Stimulated activated CD4-positive, alpha-beta T cell treated with anti-CD3 and anti-CD28 coated beads, Interleukin-15, amount 100 ng/mL, for 1 hour (primary cell): ENCODE measurements at regions not wholly inside any gene's neighbourhood (a gene's known extent, or its start where the extent isn't known, plus 50 kb on each side); places are given as distances from the start of the nearest gene placed in this dataset.

Source experiments
- DNase-seq, 2 donors: peaks; one replicate each; pipeline ENCODE4 v3.0.0-alpha.2; 2020; ENCODE audit warnings: low read depth in 1 of 2, low spot score in 1 of 2

DNA sequence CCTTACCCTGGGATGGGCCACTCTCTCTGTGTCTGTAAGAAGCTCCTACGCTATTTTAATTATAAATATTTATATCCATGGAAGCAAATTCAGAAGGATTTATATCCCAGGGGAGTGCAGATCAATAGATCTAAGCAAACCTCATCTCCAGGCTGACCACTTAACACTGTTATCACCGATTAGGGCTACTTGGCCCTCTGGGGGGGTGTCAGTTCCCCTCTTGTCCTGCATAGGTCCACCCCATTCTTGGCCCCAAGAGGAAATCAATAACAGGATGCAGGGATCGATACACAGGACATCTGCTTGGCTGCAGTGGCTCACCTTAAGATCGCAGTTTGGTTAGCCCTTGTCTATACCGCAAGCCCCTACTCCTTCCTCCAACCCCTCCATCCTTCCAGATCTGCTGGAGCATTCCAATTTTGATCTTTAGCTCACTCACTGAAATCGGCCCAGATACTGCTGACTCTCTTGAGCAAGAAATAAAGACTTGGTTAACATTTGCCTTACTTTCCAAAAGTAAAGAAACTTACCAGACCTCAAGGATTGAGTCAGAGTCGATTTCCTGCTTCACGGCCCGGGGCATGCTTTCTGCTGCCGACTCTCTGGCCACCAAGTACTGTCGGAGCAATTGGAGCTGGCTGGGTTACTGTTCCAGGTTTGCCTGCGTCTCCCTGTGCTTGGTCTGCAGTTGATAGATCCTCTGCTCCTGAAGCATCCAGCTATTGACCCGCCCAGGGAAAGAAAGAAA is 112.3 kb upstream of the PMFBP1 start:
- DNase-seq = no peak

DNA sequence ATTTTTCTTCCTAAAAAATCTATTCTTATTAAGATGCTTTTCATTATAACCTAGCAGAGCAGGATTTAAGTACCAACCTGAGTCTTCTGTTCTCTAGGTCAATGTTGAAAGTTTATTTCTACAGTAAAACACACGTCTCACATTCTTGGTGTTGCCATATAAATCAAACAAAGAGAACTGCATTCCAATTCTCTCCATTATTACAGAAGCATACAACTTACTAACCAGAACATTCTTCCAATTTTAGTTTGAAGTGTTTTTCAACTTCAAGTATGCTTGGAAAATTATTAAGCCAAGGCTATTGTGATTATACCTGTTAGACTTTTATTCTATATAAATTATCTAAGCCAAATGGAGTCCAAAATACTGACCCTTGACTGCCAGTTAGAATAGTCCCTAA is 110.4 kb upstream of the PMFBP1 start:
- no peak for DNase-seq

DNA sequence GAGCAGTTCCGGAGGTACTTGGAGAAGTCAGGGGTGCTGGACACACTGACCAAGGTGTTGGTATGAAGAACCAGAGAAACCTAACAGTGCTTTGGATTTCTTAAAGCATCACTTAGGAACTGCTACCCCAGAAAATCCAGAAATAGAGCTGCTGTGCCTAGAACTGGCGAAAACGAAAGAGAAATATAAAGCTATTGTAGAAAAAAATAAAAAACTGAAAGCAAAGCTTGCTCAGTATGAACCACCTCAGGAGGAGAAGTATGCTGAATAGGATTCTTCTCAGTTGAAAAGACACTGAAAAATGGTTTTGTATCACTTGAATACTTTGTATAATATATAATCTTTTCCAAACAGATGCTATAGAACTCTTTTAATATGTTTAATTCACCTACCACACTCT is 106.3 kb upstream of the PMFBP1 start:
- DNase-seq = no peak

DNA sequence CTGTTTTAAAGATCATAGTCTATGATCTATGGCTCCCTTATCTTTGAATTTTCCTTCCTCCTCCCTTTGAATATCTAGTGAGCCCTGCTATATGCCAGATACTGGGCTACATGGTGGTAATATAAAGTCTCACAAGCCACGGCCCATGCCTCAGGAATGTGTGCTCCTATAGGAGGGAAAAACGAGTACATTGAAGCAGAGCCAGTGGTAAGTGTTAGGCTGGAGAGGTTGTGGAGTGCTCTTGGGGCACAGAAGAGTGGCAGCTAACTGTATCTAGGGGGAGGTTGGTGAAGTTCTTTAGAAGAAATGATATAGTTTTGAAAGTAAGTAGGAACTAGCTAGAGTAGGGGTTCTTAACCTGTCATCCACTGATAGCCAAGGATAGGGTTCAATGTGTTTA is 105.8 kb upstream of the PMFBP1 start:
- no peak for DNase-seq

DNA sequence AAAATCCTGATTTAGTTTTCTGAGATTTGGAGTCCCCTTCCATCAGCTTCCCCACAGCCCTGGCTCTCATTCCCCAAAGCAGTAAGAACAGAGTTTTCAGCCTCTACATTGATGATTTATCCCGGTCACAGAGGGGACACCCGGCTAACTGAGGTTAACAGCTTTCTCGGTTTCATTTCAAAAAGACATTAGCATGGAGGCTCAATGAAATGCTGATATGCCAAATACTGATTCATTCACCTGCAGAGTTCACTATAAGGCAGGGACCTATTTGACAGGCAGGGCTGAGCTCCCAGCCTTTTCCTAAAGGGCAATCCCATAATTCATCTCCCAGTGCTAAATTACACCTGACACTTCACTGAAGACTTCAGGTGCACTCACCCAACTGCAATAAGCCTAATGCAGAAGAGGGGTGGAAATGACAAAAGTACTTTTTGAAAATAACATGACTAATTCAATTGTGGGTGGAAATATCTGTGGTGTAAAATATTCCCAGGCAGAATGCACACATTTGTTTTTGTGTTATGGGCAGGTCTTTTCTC is 99.8 kb upstream of the PMFBP1 start:
- no peak for DNase-seq

DNA sequence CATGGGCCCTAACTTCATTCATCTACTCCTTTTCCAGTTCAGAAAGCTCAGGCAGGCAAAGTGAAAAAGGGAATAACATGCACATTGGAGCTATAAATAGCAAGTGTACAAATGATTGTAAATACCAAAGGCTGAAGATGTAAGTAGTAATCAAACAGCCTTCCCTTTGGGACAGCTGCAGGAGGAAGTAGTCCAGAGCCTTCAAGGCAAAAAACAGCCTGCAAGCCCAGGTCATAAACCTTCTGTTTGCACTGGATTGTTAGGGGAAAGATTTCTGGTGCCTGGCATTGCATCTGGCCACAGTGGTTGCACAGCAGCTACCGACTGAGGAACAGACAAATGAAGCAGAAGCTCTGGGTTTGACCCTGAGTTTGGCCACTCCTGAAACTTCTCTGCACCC is 98.6 kb upstream of the PMFBP1 start:
- no peak for DNase-seq

DNA sequence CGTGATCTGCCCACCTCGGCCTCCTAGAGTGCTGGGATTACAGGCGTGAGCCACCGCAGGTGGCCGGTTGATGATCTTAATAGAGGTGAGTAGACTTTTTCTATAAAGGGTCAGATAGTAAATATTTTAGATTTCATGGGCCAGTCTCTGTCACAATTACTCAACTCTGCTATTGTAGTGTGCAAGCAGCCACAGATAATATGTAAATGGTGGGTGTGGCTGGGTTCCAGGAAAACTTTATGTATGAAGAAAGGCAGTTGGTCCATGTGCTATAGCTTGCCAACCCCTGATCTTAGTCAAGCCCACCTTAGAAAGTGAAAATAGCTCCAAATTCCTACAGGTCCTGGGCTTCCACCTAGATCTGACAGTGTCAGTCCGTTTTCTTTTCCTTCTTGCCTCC is 94.9 kb upstream of the PMFBP1 start:
- DNase-seq = no peak

DNA sequence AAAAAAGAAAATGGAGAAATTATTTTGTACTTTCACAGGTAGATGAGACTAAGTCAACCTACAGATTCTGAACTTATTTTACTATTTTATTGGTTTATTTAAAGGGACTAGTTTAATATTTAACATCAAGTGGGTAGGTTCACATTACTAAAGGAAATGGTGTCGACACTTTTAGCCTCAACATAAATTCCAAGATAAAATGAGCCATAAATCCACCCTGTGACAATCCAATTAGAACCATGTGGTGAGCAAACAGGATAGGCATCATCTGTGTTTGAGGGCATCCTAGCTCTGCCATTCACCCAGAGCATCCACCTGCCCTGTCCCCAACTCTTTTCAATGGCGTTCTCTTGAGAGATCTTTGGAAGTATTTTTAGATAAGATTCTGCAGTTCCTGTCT is 92.8 kb upstream of the PMFBP1 start:
- DNase-seq = no peak

DNA sequence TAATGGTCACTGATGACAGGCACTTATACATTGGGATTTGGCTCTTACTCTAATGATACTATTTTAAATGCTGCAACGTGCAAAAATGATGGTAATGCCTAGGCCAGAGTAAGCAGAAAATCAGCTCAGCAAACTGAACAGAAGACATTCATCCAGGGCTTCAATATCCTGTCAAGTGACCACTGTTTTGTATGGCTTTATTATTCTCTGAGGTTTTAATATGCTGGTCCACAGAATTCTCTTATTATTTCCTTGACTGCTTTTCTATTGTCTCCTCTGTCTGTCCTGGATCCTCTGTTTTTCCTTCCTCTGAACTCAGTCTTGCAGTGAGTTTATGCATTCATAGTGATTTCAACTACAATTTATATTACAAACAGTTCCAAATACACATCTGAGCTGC is 90.8 kb upstream of the PMFBP1 start:
- no peak for DNase-seq

DNA sequence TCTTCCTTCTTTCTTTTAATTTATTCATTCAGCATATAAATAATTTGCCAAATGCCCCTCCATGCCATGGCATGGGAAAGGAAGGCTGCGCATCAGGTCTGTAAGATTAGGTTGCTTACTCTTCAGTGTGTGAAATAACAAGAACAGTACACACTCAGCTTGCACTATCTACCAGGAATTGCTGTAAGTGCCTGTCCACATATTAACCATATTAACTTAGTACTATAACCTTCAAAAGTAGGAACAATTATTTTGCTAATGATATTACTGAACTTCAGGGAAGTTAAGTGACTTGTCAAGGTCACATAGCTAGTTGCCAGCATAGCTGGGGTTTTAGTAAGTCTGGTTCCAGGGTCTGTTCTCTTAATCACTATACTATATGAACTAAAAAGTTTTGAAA is 89.2 kb upstream of the PMFBP1 start:
- no peak for DNase-seq

DNA sequence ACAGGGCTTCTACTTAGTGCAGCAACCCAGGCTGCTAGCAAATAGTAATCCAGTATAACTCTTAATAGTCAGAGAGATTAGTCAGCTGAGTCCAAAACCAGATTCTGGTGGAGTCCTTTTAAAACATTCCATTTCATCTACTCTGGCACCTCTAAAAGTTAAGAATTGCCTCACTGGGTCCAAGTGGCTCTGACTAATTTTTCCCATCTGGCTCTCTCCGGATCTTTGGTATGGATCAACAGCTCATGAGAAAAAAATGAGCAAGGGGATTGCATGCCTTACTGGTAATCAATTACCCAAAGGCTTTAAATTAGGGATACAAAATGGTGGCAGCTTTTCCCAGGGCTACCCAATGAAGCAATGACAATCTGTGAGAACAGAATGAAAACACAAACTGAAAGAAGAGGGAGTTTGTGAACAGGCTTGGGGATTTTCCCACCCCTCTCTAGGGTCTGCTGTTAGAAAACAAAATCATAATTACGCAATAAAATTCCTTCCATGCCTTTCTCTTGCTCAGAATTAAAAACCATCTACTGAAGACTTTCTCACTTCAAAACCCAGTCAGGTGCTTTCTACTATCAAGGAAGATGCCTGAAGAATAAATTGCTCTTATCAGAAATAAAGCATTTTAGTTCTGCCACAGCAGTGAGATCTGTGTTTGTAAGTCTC is 84.6 kb upstream of the PMFBP1 start:
- DNase-seq = no peak

DNA sequence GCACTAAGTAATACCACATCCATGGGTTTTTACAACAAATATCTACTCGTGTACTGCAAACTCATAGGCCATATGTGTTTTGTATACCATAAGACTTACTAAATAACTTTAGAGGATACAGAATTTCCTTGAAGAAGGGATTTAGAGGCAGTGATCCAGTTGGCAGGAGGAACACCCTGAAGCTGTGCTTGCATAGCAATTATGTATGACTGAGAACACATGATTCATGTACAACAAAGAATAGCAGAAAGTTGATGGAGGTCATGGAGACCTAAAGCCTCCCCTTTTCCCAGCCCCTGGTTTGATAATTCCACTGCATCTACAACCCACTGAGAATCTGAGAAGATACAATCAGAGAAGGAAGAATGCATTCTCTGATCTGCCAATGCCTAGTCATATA is 83.8 kb upstream of the PMFBP1 start:
- DNase-seq = no peak

DNA sequence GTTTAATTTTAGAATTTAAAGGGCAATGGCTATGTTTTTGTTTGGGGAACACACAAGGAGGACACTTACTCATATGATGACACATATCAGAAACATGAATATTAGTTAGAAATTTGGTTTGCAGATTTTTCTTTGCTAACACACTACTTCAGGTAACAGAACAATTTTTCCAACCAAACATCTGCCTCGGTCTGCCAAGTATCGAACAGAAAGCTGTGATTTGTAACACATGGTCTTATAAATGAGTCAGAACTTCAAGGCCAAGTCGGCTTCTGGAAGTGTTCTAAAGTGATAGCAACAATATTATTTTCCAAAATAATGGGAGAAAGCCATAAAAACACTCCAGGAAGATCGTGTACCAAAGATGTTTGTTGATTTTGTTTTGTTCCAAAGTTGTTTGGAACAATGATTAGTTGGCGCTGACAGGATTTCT is 75.9 kb upstream of the PMFBP1 start:
- no peak for DNase-seq

DNA sequence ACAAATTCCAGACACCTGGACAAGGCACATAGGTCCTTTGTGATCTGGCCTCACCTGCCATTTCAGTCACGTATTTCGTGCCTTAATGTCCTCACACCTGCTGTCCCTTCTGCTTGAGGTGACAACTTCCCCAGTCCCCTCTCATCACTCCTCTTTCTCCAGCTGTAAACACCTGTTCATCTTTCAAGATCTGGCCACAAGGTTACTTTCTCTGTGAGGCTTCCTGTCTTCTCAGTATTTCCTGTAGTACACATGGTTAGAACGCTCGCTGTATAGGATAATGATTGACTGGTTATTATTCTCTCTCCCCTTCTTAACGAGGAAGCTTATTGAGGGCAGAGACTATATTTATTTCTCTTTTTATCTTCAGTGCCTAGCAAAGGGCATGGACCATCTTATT is 74.5 kb upstream of the PMFBP1 start:
- no peak for DNase-seq

DNA sequence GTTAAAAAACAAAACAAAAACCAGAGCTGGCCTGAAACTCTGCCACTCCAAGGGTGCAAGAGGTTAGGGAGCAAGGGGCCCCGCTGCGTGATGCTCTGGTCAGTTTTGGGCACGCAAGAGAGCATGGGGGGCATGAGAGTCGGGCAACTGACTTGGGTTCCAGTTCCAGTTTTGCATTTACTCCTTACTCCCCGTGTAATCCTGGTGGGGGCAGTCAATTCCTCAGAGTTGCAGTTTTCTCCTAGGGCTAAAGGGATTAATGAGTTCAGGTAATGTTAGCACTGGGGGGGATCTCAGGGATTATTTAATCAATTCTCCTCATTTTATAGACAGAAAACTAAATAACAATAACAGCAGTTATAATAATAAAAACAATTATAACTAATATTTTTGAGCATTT is 72.9 kb upstream of the PMFBP1 start:
- no peak for DNase-seq

DNA sequence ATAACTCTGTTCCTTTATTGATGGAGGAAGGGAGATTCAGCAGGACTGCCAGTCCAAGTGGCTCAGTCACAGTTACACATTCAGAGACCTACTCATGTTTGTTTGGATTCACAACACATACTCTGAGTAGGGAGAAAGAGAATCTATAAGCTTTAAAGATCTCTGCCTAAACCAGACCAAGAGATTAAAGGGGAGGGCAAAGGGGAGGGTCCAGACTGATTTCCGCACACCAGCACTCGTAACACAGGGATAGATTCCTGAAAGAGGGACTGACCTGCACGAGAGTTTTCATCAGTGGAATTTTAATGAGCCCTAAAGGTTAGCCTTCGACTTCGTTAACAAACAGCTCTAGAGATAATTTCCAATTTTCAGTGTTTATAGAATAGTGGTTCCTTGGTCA is 71.7 kb upstream of the PMFBP1 start:
- DNase-seq = no peak

DNA sequence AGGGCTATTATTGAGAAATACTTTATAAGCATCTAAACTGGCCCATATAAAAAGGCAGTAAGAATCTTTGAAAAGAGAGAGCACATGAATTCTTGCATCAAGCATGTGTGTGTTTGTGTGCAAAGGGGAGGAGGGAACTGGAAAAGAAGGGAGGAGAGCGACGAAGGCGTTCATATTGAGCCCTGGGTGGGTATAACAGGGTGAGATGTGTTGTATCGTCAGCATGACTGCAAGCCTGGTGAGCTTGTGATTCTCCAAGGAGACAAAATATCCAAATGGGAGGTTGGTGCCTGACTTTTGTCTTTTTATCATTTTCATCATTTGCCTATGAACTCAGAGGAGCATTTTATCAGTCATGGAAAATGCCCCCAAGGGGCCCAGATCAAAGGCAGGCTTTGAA is 70.8 kb upstream of the PMFBP1 start:
- DNase-seq = no peak

DNA sequence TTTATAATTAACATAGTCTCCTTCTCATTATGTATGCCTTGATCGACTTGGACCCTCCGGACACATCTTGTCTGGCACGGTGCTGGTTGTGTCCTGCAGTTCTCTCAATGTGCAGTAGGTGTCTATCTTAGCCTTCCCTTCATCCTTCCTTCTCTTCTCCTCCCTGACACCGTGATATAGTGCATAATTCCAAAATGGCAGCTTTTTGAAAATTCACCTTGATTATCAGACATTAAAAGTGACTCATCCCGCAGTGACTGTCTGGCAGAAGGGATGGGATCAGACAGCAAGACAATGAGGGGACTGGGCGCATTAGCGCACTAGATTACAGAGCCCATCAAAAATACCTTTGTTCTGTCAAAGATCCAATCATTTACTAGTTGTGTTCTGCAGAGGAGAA is 70.0 kb upstream of the PMFBP1 start:
- no peak for DNase-seq

DNA sequence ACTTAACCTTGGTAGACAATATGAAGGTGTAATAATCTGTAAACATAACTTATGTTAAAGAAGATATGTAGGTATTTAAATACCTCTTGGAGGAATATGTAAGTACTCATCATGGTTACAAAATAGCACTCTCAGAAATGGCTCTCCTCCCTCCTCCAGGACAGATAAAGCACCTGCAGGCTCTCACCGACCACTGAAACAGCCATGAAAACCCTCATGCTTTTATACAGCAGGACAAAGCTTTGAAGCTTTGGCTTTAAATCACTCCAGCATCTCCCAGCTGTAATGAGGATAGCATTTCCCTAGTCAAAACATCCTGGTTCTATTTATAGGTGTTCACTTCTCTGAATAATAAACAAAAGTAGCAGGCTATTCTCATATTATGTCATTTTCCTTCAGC is 69.1 kb upstream of the PMFBP1 start:
- no peak for DNase-seq

DNA sequence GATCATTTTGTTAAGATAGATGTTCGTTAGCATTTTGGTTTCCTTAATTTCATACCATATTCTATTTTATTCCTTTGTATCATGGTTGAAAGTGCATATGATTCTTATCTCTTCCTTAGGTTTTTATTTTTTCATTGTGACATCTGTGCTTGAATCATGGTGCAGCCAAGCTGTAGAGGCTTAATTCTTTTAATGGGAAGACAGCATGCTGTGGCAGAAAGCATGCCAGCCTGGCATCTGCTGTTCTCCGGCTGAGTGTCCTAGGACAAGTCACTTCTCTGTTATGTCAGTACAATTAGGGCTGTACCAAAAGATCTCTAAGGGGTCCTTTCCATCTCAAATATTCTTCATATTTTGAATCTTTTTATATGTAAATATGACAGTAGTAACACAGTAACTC is 68.5 kb upstream of the PMFBP1 start:
- DNase-seq = no peak

DNA sequence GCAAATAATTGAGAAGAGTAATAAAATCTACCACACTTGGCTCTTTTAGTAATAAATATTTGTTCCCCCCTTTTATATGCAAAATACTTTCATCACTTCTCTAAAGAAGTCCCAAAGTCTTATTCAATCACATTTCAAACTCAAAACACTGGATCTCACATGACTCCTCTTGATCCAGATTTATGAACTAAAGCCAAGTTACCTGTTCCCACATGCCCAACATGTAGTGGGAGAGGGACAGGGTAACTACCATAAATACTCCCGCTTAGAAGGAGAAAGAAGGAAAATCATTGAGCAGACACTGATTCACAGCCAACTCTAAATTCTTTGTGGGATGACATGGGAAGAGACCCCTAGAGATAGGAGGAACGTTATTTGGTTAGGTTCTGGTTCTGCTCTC is 64.9 kb upstream of the PMFBP1 start:
- DNase-seq = no peak

DNA sequence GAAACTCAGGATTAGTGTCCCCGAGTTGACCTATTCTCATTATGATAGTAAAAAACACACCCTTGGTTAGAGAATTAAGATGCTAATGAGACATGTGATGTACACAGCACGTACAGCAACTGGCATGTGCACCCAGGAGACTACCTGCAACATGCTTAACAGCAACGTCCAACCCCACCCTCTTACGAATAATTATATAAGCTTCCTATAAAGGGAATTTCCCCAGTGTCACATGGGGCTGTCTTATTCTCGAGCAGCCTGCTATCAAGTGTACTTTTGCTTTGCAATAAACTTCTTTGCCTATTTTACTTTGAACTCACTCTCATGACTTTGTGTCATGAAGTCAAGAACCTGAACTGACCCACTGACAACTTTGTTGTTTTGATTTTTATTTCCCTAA is 62.4 kb upstream of the PMFBP1 start:
- no peak for DNase-seq

DNA sequence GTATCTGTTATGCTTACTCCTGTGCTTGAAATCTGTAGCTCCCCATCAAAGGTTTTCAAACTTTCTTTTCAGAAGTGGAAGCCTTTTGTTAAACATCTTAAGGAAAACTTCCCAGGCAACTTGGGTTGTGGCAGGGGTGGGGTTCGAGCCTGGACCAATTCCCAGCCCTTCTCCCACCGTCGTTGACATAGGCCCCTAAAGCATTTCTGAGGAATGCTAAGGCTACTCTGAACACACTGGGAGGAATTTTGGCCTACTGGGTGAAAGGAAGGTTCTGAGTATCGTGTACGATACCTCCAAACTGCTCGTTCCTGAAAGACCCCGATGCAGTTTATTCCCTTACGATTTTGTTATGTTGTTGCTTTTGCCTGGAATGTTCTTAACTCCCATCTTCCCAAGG is 56.1 kb upstream of the PMFBP1 start:
- no peak for DNase-seq
